Caco-2 (cell line): ENCODE measurements at regions not wholly inside any gene's neighbourhood (a gene's known extent, or its start where the extent isn't known, plus 50 kb on each side); places are given as distances from the start of the nearest gene placed in this dataset.

ENCODE experiments used
- BruUV-seq: library from RNA; stranded (reverse); fragments of 400-500 nt; replicated peaks from 2 replicates; lab custom pipeline; 2021; lab: Mats Ljungman, UMichigan
- CTCF ChIA-PET: fragments of 300-600 bp; sonication (Branson Sonifier 250); formaldehyde crosslinking; loops from one replicate; lab custom pipeline; 2022; ENCODE audit warnings: antibody characterized with exemption; lab: Charles Lee
- POLR2A ChIA-PET: fragments of 300-600 bp; sonication (Branson Sonifier 250); formaldehyde crosslinking; loops from one replicate; lab custom pipeline; 2022; ENCODE audit warnings: antibody characterized with exemption; lab: Charles Lee
- DNase-seq, 2 experiments: peaks; one replicate each; pipeline versions ENCODE4 v3.0.0 to v3.0.0-alpha.2; 2020 to 2022
- H3K27me3 ChIP-seq: replicated peaks from 2 replicates; pipeline ENCODE4 v1.6.0; 2011; ENCODE audit warnings: low read length; ENCODE audit not compliant: control insufficient read depth, insufficient read depth
- H3K36me3 ChIP-seq: 2 replicates; pipeline ENCODE4 v1.5.1; 2011; ENCODE audit warnings: low read length; ENCODE audit not compliant: control insufficient read depth, insufficient read depth
- H3K4me1 ChIP-seq: fragments of 250-450 bp; sonication (Bioruptor Pico); 2 replicates; pipeline ENCODE4 v1.5.1; 2020; ENCODE audit warnings: mild to moderate bottlenecking
- H3K4me3 ChIP-seq: 2 replicates; pipeline ENCODE4 v1.5.1; 2011; ENCODE audit warnings: low read depth, mild to moderate bottlenecking, control low read depth, low read length
- H3K9me3 ChIP-seq: fragments of 250-450 bp; sonication (Bioruptor Pico); 2 replicates; pipeline ENCODE4 v1.5.1; 2020; ENCODE audit warnings: mild to moderate bottlenecking, moderate library complexity
- H3K27ac Mint-ChIP-seq: one replicate; pipeline ENCODE4 v1.8.0; 2022; ENCODE audit warnings: mixed read lengths; ENCODE audit not compliant: unreplicated experiment
- H3K27me3 Mint-ChIP-seq: one replicate; pipeline ENCODE4 v1.8.0; 2022; ENCODE audit warnings: mixed read lengths; ENCODE audit not compliant: insufficient read depth, unreplicated experiment
- H3K36me3 Mint-ChIP-seq: one replicate; pipeline ENCODE4 v1.8.0; 2022; ENCODE audit warnings: mild to moderate bottlenecking, mixed read lengths; ENCODE audit not compliant: insufficient read depth, unreplicated experiment
- H3K4me1 Mint-ChIP-seq: one replicate; pipeline ENCODE4 v1.8.0; 2022; ENCODE audit warnings: low read depth, mixed read lengths; ENCODE audit not compliant: unreplicated experiment
- H3K4me3 Mint-ChIP-seq: one replicate; pipeline ENCODE4 v1.8.0; 2022; ENCODE audit warnings: mild to moderate bottlenecking, moderate library complexity, mixed read lengths; ENCODE audit not compliant: unreplicated experiment
- H3K9me3 Mint-ChIP-seq: one replicate; pipeline ENCODE4 v1.8.0; 2022; ENCODE audit warnings: mixed read lengths; ENCODE audit not compliant: unreplicated experiment
- intact Hi-C: fragments of 100-400 bp; cut with micrococcal nuclease; formaldehyde crosslinking; loops from one replicate; pipeline ENCODE4 v1.10.0; 2022; ENCODE audit not compliant: unreplicated experiment
- TF ChIP-seq, protein P1 (sequence below), 2 experiments: fragments of 200-600 bp in 1 of 2; IDR thresholded peaks; 1 replicate in 1 of 2; 2 replicates in 1 of 2; pipeline versions ENCODE4 v1.5.1 to v1.8.0; 2011 to 2022; ENCODE audit warnings: antibody characterized with exemption in 1 of 2, control low read depth in 1 of 2, inconsistent platforms in 1 of 2, low read depth in 1 of 2, low read length in 1 of 2, mild to moderate bottlenecking in 1 of 2, moderate library complexity in 1 of 2; ENCODE audit not compliant: insufficient read depth in 1 of 2, severe bottlenecking in 1 of 2, unreplicated experiment in 1 of 2

DNA sequence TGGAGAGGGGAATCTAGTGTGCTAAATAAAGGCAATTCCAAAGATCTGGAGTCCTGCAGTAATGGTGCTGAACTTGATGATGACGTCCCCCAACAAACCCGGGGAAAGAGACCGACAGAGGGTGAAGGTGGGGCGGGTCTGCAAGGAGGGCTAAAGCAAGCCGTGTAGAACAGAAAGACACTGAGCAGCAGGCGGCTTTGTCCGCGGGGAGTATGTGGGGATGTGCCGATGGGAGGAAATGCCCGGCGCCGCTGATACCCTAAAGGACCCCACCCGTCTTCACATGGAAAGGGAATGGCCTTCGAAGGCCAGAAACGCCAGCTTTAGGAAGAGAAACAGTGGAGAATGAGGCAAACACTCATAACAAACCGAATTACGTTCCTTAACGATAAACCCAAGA, 528.9 kb downstream of the ZNF674 start:
- Histone ChIP-seq H3K4me3 (no peak overlapping the region), H3K9me3 (no peaks in the 10 kb centered on the region), H3K4me1 (no peaks in the 10 kb centered on the region), H3K27me3 (no peaks in the 10 kb centered on the region), H3K36me3 (no peaks in the 10 kb centered on the region)
- intact Hi-C loops, result no loop called here
- Mint-ChIP-seq H3K27ac (no peak overlapping the region), H3K4me1 (no peaks in the 10 kb centered on the region), H3K4me3 (no peak overlapping the region), H3K27me3 (no peaks in the 10 kb centered on the region), H3K36me3 (no peaks in the 10 kb centered on the region), H3K9me3 (no peaks in the 10 kb centered on the region)
- DNase-seq, result no peak
- ChIA-PET CTCF (no interaction called here), POLR2A (no interaction called here)
- BruUV-seq, result no TSS peak
- TF ChIP-seq, protein P1, sequence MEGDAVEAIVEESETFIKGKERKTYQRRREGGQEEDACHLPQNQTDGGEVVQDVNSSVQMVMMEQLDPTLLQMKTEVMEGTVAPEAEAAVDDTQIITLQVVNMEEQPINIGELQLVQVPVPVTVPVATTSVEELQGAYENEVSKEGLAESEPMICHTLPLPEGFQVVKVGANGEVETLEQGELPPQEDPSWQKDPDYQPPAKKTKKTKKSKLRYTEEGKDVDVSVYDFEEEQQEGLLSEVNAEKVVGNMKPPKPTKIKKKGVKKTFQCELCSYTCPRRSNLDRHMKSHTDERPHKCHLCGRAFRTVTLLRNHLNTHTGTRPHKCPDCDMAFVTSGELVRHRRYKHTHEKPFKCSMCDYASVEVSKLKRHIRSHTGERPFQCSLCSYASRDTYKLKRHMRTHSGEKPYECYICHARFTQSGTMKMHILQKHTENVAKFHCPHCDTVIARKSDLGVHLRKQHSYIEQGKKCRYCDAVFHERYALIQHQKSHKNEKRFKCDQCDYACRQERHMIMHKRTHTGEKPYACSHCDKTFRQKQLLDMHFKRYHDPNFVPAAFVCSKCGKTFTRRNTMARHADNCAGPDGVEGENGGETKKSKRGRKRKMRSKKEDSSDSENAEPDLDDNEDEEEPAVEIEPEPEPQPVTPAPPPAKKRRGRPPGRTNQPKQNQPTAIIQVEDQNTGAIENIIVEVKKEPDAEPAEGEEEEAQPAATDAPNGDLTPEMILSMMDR (IDR thresholded peaks at IDR 0.05; ENCODE audit: insufficient read depth in 1 of 2, low read depth in 1 of 2, low read length in 1 of 2, severe bottlenecking in 1 of 2, unreplicated experiment in 1 of 2), result no peak

DNA sequence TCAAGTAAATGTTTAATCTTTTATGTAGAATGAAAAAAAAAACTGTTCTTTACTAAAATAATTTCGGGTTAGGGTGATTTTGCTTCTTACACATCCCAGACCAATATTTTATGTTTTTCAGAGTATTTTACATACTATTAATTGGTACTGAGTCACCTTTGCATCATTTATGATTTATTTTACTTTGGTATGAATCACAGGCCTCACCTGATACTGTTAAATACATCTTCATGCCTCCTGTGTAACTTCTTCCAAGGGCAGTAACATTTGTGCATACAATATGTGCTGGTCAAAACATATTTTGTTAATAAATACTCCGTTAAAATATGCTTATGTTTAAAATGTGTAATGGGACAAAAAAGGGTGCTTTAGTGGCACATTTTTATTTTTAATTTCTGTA, 529.6 kb downstream of the ZNF674 start:
- H3K9me3 ChIP-seq, result no peaks in the 10 kb centered on the region
- Mint-ChIP-seq H3K36me3 (no peaks in the 10 kb centered on the region), H3K9me3 (no peaks in the 10 kb centered on the region), H3K4me3 (no peak overlapping the region), H3K27ac (no peak overlapping the region), H3K27me3 (no peaks in the 10 kb centered on the region), H3K4me1 (no peaks in the 10 kb centered on the region)
- BruUV-seq, result no TSS peak
- POLR2A ChIA-PET, result no interaction called here
- H3K36me3 ChIP-seq, result no peaks in the 10 kb centered on the region
- H3K4me1 ChIP-seq, result no peaks in the 10 kb centered on the region
- TF ChIP-seq, protein P1 (IDR thresholded peaks at IDR 0.05; ENCODE audit: insufficient read depth in 1 of 2, low read depth in 1 of 2, low read length in 1 of 2, severe bottlenecking in 1 of 2, unreplicated experiment in 1 of 2), result no peak
- intact Hi-C loops, result no loop called here
- no peaks in the 10 kb centered on the region for H3K27me3 ChIP-seq
- H3K4me3 ChIP-seq, result no peak overlapping the region
- CTCF ChIA-PET, result no interaction called here
- DNase-seq, result no peak

DNA sequence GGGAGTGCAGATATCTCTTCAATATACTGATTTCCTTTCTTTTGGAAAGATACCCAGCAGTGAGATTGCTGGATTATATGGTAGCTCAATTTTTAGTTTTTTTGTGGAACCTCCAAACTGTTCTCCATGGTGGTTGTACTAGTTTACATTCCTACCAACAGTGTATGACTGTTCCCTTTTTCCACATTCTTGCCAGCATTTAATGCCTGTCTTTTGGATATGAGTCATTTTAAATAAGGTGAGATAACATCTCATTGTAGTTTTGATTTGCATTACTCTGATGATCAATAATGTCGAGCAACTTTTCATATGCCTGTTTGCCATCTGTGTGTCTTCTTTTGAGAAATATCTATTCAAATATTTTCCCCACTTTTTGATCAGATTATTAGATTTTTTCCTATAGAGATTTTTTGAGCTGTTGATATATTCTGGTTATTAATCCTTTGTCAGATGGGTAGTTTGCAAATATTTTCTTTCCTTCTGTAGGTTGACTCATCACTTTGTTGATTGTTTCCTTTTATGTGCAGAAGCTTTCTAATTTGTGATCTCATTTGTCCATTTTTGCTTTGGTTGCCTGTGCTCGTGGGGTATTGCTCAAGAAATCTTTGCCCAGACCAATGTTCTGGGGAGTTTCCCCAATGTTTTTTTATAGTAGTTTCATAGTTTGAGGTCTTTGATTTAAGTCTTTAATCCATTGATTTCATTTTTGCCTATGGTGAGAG, 552.7 kb downstream of the ZNF674 start:
- no peak for DNase-seq
- H3K27me3 ChIP-seq, result no peaks in the 10 kb centered on the region
- H3K4me1 ChIP-seq, result no peaks in the 10 kb centered on the region
- Mint-ChIP-seq H3K27ac (no peak overlapping the region), H3K27me3 (no peaks in the 10 kb centered on the region), H3K4me1 (no peaks in the 10 kb centered on the region), H3K4me3 (no peak overlapping the region), H3K36me3 (no peaks in the 10 kb centered on the region), H3K9me3 (no peaks in the 10 kb centered on the region)
- H3K9me3 ChIP-seq, result no peaks in the 10 kb centered on the region
- no peak overlapping the region for H3K4me3 ChIP-seq
- H3K36me3 ChIP-seq, result no peaks in the 10 kb centered on the region
- TF ChIP-seq, protein P1 (IDR thresholded peaks at IDR 0.05; ENCODE audit: insufficient read depth in 1 of 2, low read depth in 1 of 2, low read length in 1 of 2, severe bottlenecking in 1 of 2, unreplicated experiment in 1 of 2), result no peak
- CTCF ChIA-PET, result no interaction called here
- no TSS peak for BruUV-seq
- POLR2A ChIA-PET, result no interaction called here
- intact Hi-C loops, result no loop called here
